K562 (cell line): ENCODE measurements at regions not wholly inside any gene's neighbourhood (a gene's known extent, or its start where the extent isn't known, plus 50 kb on each side); places are given as distances from the start of the nearest gene placed in this dataset.
A peak's percentile ranks its signal among the peaks of the same experiment; 100 is the strongest.

Experiments used
- ATAC-seq: fragments of 200-7000 bp; cut with Tn5 transposase; 3 replicates; pipeline ENCODE4 v1.9.1; 2020; ENCODE audit warnings: moderate library complexity
- BruUV-seq: library from RNA; stranded (reverse); fragments of 400-500 nt; replicated peaks from 2 replicates; lab custom pipeline; 2021; lab: Mats Ljungman, UMichigan
- CTCF ChIA-PET: fragments of 300-600 bp; formaldehyde crosslinking; extraction: SDS; loops from one replicate; lab custom pipeline; 2021; ENCODE audit warnings: low intra/inter-chr PET ratio; lab: Yijun Ruan, JAX
- POLR2A ChIA-PET: fragments of 300-600, 350-650 bp; sonication (Branson Sonifier 250); formaldehyde crosslinking; extraction: SDS; loops from one replicate; lab custom pipeline; 2021; ENCODE audit warnings: antibody characterized with exemption, inconsistent platforms; lab: Yijun Ruan, JAX
- DNase-seq, 4 experiments: peaks; one replicate each; pipeline versions ENCODE4 v3.0.0 to v3.0.0-alpha.2; 2011 to 2018; ENCODE audit warnings: low spot score in 3 of 4, mixed read lengths in 3 of 4; ENCODE audit errors: extremely low read depth in 1 of 4
- FAIRE-seq: peaks from 2 replicates; lab custom pipeline; 2011; peaks lifted over from hg19 to GRCh38; lab: Jason Lieb, UNC
- H2AFZ ChIP-seq: 2 replicates; pipeline ENCODE4 v1.6.0; 2011; ENCODE audit warnings: low read depth, low read length, control low read depth, inconsistent platforms
- H3K27ac ChIP-seq: fragments of 200-600 bp; 3 replicates; pipeline ENCODE4 v1.8.0; 2011; ENCODE audit warnings: low read depth, mild to moderate bottlenecking, control low read depth, inconsistent platforms, low read length, moderate library complexity, mixed read lengths; ENCODE audit errors: extremely low read depth
- H3K27me3 ChIP-seq, 2 experiments: fragments of 300-600 bp in 1 of 2; 2 replicates in 1 of 2; 3 replicates in 1 of 2; pipeline versions ENCODE4 v1.6.0 to v1.8.0; 2011; ENCODE audit warnings: inconsistent platforms in 2 of 2, low read length in 2 of 2, mild to moderate bottlenecking in 1 of 2, mixed read lengths in 1 of 2, moderate library complexity in 1 of 2; ENCODE audit not compliant: control insufficient read depth in 2 of 2, insufficient read depth in 2 of 2
- H3K36me3 ChIP-seq: fragments of 300-600 bp; 3 replicates; pipeline ENCODE4 v1.8.0; 2011; ENCODE audit warnings: mild to moderate bottlenecking, low read length, inconsistent platforms; ENCODE audit not compliant: control insufficient read depth, insufficient read depth
- H3K4me1 ChIP-seq, 2 experiments: fragments of 200-600 bp in 1 of 2; replicated peaks in 1 of 2; 2 replicates in 1 of 2; 3 replicates in 1 of 2; pipeline versions ENCODE4 v1.5.1 to v1.8.0; 2011; ENCODE audit warnings: inconsistent platforms in 2 of 2, low read length in 2 of 2, mild to moderate bottlenecking in 1 of 2, mixed read lengths in 1 of 2, moderate library complexity in 1 of 2; ENCODE audit not compliant: control insufficient read depth in 2 of 2, insufficient read depth in 2 of 2
- H3K4me2 ChIP-seq: 2 replicates; pipeline ENCODE4 v1.6.1; 2011; ENCODE audit warnings: low read length, control low read depth, inconsistent platforms, mixed read lengths; ENCODE audit not compliant: insufficient read depth
- H3K4me3 ChIP-seq: fragments of 200-600 bp; sonication (generic), shearing (Covaris generic); 2 replicates; pipeline ENCODE4 v1.5.1; 2016; ENCODE audit warnings: control low read depth, inconsistent platforms
- H3K79me2 ChIP-seq: fragments of 200-600 bp; 3 replicates; pipeline ENCODE4 v1.8.0; 2011; ENCODE audit warnings: low read length, inconsistent platforms; ENCODE audit not compliant: control insufficient read depth, insufficient read depth
- H3K9ac ChIP-seq, 2 experiments: 2 replicates each; pipeline versions ENCODE4 v1.6.0 to v1.6.1; 2011; ENCODE audit warnings: low read depth in 2 of 2, low read length in 2 of 2, control low read depth in 1 of 2, inconsistent platforms in 1 of 2, mild to moderate bottlenecking in 1 of 2, mixed read lengths in 1 of 2; ENCODE audit not compliant: insufficient read depth in 1 of 2
- H3K9me1 ChIP-seq: one replicate; pipeline ENCODE4 v1.6.0; 2011; ENCODE audit warnings: inconsistent platforms, mild to moderate bottlenecking, low read length, moderate library complexity; ENCODE audit not compliant: control insufficient read depth, insufficient read depth
- H3K9me3 ChIP-seq: replicated peaks from 2 replicates; pipeline ENCODE4 v1.5.1; 2011; ENCODE audit warnings: low read depth, low read length, inconsistent platforms; ENCODE audit not compliant: control insufficient read depth, insufficient read depth
- H4K20me1 ChIP-seq: replicated peaks from 2 replicates; pipeline ENCODE4 v1.6.1; 2011; ENCODE audit warnings: low read length, inconsistent platforms, mixed read lengths; ENCODE audit not compliant: control insufficient read depth, insufficient read depth
- L3MBTL2 ChIP-seq: fragments of 450-650 bp; IDR thresholded peaks from 2 replicates; pipeline ENCODE4 v1.6.1; 2016; ENCODE audit warnings: mild to moderate bottlenecking, moderate library complexity
- NCOR1 ChIP-seq: fragments of 450-650 bp; IDR thresholded peaks from 2 replicates; pipeline ENCODE4 v1.6.1; 2016; ENCODE audit warnings: mild to moderate bottlenecking, moderate library complexity
- POLR2H ChIP-seq: IDR thresholded peaks from 2 replicates; pipeline ENCODE4 v1.6.1; 2016; ENCODE audit warnings: missing genetic modification characterization, low read depth, mild to moderate bottlenecking, control low read depth, missing compliant biosample characterization, moderate library complexity
- SMAD3 ChIP-seq: fragments of 450-650 bp; formaldehyde crosslinking; conservative IDR thresholded peaks from 2 replicates; pipeline ENCODE4 v1.4.0; 2020; ENCODE audit warnings: mild to moderate bottlenecking
- SP2 ChIP-seq: IDR thresholded peaks from 2 replicates; pipeline ENCODE4 v1.6.1; 2011; ENCODE audit warnings: mild to moderate bottlenecking, low read depth, low read length, moderate library complexity; ENCODE audit not compliant: poor library complexity, severe bottlenecking; ENCODE audit errors: extremely low read depth
- WGBS: fragments of 100-300 bp; shearing (Covaris generic); methylation state at CpG from one replicate; pipeline ENCODE4 v1.1.6; 2016; ENCODE audit warnings: low coverage, mixed read lengths; ENCODE audit not compliant: insufficient coverage; ENCODE audit errors: missing lambda C conversion rate; 5-methylcytosine and 5-hydroxymethylcytosine counted together
- in situ Hi-C: fragments of 300-500 bp; cut with MboI; formaldehyde crosslinking; loops from 4 replicates; pipeline ENCODE4 v1.15.0; 2018; ENCODE audit warnings: inconsistent platforms, mixed read lengths
- intact Hi-C: fragments of 100-400 bp; cut with micrococcal nuclease; formaldehyde crosslinking; loops from 2 replicates; pipeline ENCODE4 v1.14.2; 2022
- TF ChIP-seq, protein P1 (sequence below): fragments of 450-650 bp; IDR thresholded peaks from 2 replicates; pipeline ENCODE4 v1.6.1; 2016
- TF ChIP-seq, protein P2 (sequence below), 2 experiments: IDR thresholded peaks; 2 replicates each; pipeline ENCODE4 v1.6.1; 2011; ENCODE audit warnings: borderline replicate concordance in 1 of 2, control low read depth in 1 of 2, low read depth in 1 of 2, low read length in 1 of 2, mild to moderate bottlenecking in 1 of 2, mixed read lengths in 1 of 2, moderate library complexity in 1 of 2; ENCODE audit not compliant: insufficient read depth in 1 of 2, insufficient read length in 1 of 2, poor library complexity in 1 of 2, severe bottlenecking in 1 of 2; ENCODE audit errors: extremely low read depth in 1 of 2
- TF ChIP-seq, protein P3 (sequence below): fragments of 450-650 bp; IDR thresholded peaks from 2 replicates; pipeline ENCODE4 v1.6.1; 2016; ENCODE audit warnings: mild to moderate bottlenecking, moderate library complexity

DNA sequence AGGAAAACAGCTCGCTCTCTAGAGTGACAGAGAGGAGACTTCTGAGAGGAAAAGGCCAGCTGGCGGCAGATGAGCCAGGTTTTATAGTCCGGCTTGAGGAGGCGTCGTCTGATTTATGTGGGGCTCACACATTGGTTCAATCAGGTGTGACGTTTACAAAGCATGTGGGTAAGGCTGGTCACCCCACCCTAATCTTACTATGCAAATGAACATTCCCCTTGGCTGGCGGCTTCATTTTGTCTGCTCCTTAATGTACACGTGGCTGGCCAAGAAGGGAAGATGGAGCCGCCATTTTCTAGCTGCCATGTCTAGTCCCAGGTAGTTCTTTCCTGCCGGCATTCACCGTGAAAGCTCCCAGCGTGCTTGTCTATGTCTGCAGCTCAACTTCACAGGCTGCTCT, 299.1 kb upstream of the SPRED2 start:
- H2AFZ ChIP-seq: peak overlapping the region; percentile 81
- peak in 1 of 4 experiments; percentile 33 for DNase-seq
- no peaks in the 10 kb centered on the region for H3K9me3 ChIP-seq
- intact Hi-C loops: no loop called here
- ChIA-PET POLR2A (interaction anchor here (0.6 to 0.7 kb wide), 3 partner anchors 22 to 1890 kb away, joined by 3 read pairs; no protein-coding TSS in a partner anchor), CTCF (no interaction called here)
- ATAC-seq: peak; percentile 68
- H4K20me1 ChIP-seq: no peaks in the 10 kb centered on the region
- H3K4me1 ChIP-seq: no peaks in the 10 kb centered on the region
- 31% methylated on average over 12 of the region's 12 CpGs for WGBS
- BruUV-seq: no TSS peak
- no peaks in the 10 kb centered on the region for H3K79me2 ChIP-seq
- no peak overlapping the region for H3K27ac ChIP-seq
- H3K4me2 ChIP-seq: 0 out of 2 replicates have a peak overlapping the region, but pooled peaks have one; percentile 5
- H3K36me3 ChIP-seq: no peaks in the 10 kb centered on the region
- H3K27me3 ChIP-seq: no peaks in the 10 kb centered on the region
- H3K4me3 ChIP-seq: no peak overlapping the region
- in situ Hi-C loops: no loop called here
- H3K9me1 ChIP-seq: no peaks in the 10 kb centered on the region
- H3K9ac ChIP-seq: no peak overlapping the region
- no peak for FAIRE-seq
- TF ChIP-seq, protein P1, sequence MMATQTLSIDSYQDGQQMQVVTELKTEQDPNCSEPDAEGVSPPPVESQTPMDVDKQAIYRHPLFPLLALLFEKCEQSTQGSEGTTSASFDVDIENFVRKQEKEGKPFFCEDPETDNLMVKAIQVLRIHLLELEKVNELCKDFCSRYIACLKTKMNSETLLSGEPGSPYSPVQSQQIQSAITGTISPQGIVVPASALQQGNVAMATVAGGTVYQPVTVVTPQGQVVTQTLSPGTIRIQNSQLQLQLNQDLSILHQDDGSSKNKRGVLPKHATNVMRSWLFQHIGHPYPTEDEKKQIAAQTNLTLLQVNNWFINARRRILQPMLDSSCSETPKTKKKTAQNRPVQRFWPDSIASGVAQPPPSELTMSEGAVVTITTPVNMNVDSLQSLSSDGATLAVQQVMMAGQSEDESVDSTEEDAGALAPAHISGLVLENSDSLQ: peak; percentile 26; the same call in 1 of the 2 replicates
- TF ChIP-seq SMAD3 (CRISPR knock-in tag) (no peak), L3MBTL2 (peak; percentile 82), POLR2H (tag) (peak; percentile 72), NCOR1 (no peak), SP2 (no peak)
- TF ChIP-seq, protein P2, sequence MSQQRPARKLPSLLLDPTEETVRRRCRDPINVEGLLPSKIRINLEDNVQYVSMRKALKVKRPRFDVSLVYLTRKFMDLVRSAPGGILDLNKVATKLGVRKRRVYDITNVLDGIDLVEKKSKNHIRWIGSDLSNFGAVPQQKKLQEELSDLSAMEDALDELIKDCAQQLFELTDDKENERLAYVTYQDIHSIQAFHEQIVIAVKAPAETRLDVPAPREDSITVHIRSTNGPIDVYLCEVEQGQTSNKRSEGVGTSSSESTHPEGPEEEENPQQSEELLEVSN (IDR thresholded peaks at IDR 0.05; ENCODE audit: borderline replicate concordance in 1 of 2, extremely low read depth in 1 of 2, insufficient read depth in 1 of 2, insufficient read length in 1 of 2, low read depth in 1 of 2, low read length in 1 of 2, poor library complexity in 1 of 2, severe bottlenecking in 1 of 2): peak in 1 of 2 experiments; percentile 33
- TF ChIP-seq, protein P3, sequence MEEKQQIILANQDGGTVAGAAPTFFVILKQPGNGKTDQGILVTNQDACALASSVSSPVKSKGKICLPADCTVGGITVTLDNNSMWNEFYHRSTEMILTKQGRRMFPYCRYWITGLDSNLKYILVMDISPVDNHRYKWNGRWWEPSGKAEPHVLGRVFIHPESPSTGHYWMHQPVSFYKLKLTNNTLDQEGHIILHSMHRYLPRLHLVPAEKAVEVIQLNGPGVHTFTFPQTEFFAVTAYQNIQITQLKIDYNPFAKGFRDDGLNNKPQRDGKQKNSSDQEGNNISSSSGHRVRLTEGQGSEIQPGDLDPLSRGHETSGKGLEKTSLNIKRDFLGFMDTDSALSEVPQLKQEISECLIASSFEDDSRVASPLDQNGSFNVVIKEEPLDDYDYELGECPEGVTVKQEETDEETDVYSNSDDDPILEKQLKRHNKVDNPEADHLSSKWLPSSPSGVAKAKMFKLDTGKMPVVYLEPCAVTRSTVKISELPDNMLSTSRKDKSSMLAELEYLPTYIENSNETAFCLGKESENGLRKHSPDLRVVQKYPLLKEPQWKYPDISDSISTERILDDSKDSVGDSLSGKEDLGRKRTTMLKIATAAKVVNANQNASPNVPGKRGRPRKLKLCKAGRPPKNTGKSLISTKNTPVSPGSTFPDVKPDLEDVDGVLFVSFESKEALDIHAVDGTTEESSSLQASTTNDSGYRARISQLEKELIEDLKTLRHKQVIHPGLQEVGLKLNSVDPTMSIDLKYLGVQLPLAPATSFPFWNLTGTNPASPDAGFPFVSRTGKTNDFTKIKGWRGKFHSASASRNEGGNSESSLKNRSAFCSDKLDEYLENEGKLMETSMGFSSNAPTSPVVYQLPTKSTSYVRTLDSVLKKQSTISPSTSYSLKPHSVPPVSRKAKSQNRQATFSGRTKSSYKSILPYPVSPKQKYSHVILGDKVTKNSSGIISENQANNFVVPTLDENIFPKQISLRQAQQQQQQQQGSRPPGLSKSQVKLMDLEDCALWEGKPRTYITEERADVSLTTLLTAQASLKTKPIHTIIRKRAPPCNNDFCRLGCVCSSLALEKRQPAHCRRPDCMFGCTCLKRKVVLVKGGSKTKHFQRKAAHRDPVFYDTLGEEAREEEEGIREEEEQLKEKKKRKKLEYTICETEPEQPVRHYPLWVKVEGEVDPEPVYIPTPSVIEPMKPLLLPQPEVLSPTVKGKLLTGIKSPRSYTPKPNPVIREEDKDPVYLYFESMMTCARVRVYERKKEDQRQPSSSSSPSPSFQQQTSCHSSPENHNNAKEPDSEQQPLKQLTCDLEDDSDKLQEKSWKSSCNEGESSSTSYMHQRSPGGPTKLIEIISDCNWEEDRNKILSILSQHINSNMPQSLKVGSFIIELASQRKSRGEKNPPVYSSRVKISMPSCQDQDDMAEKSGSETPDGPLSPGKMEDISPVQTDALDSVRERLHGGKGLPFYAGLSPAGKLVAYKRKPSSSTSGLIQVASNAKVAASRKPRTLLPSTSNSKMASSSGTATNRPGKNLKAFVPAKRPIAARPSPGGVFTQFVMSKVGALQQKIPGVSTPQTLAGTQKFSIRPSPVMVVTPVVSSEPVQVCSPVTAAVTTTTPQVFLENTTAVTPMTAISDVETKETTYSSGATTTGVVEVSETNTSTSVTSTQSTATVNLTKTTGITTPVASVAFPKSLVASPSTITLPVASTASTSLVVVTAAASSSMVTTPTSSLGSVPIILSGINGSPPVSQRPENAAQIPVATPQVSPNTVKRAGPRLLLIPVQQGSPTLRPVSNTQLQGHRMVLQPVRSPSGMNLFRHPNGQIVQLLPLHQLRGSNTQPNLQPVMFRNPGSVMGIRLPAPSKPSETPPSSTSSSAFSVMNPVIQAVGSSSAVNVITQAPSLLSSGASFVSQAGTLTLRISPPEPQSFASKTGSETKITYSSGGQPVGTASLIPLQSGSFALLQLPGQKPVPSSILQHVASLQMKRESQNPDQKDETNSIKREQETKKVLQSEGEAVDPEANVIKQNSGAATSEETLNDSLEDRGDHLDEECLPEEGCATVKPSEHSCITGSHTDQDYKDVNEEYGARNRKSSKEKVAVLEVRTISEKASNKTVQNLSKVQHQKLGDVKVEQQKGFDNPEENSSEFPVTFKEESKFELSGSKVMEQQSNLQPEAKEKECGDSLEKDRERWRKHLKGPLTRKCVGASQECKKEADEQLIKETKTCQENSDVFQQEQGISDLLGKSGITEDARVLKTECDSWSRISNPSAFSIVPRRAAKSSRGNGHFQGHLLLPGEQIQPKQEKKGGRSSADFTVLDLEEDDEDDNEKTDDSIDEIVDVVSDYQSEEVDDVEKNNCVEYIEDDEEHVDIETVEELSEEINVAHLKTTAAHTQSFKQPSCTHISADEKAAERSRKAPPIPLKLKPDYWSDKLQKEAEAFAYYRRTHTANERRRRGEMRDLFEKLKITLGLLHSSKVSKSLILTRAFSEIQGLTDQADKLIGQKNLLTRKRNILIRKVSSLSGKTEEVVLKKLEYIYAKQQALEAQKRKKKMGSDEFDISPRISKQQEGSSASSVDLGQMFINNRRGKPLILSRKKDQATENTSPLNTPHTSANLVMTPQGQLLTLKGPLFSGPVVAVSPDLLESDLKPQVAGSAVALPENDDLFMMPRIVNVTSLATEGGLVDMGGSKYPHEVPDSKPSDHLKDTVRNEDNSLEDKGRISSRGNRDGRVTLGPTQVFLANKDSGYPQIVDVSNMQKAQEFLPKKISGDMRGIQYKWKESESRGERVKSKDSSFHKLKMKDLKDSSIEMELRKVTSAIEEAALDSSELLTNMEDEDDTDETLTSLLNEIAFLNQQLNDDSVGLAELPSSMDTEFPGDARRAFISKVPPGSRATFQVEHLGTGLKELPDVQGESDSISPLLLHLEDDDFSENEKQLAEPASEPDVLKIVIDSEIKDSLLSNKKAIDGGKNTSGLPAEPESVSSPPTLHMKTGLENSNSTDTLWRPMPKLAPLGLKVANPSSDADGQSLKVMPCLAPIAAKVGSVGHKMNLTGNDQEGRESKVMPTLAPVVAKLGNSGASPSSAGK: peak; percentile 66
